ENCODE measurements at regions not wholly inside any gene's neighbourhood (a gene's known extent, or its start where the extent isn't known, plus 50 kb on each side); places are given as distances from the start of the nearest gene placed in this dataset.
A peak's percentile ranks its signal among the peaks of the same experiment; 100 is the strongest.

DNA sequence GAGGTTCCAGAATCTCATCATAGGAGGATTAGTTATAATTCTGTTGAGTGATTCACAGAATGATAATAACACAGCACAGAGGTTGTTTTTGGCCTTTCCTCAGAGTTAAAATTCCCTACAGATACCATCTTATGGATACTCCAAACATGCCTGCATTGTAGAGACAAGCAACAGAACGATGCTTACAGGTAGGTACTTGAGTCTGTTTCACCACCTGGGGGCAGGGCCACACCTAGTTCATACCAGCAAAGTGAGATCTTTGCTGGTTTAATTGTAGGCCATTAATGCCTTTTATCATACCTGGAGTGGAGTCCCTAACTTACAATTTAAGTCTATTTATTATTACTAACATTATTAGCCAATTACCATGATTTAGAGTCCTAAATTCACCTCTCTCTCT is 416.5 kb upstream of the TLE4 start:
- no peak overlapping the region for H3K27ac ChIP-seq
- TF ChIP-seq, protein P1, sequence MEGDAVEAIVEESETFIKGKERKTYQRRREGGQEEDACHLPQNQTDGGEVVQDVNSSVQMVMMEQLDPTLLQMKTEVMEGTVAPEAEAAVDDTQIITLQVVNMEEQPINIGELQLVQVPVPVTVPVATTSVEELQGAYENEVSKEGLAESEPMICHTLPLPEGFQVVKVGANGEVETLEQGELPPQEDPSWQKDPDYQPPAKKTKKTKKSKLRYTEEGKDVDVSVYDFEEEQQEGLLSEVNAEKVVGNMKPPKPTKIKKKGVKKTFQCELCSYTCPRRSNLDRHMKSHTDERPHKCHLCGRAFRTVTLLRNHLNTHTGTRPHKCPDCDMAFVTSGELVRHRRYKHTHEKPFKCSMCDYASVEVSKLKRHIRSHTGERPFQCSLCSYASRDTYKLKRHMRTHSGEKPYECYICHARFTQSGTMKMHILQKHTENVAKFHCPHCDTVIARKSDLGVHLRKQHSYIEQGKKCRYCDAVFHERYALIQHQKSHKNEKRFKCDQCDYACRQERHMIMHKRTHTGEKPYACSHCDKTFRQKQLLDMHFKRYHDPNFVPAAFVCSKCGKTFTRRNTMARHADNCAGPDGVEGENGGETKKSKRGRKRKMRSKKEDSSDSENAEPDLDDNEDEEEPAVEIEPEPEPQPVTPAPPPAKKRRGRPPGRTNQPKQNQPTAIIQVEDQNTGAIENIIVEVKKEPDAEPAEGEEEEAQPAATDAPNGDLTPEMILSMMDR (conservative IDR thresholded peaks at IDR 0.05) = peak; percentile 30
- TF ChIP-seq ZFX (IDR thresholded peaks at IDR 0.05) = no peak

DNA sequence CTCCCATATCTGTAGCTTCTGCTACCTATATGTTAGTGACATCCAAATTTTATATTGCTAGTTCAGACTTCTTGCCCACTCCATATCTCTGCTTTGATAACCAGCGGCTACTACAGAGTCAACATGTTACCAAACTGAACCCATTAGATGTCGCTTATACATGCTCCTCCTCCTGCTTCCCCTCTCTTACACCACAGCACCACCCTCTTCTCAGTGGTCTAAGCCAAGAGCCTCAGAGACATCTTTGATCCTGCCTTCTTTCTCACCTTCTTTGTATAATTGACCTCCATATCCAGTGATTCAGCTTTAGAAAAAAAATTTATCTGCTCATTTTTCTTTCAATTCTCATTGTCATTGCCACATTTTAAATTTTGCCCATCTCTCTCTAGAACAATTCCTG is 408.2 kb upstream of the TLE4 start:
- TF ChIP-seq ZFX (IDR thresholded peaks at IDR 0.05) = no peak

GRCh38 chr9:79164406-79164805 is 407.4 kb upstream of the TLE4 start:
- no peak for TF ChIP-seq ZFX (IDR thresholded peaks at IDR 0.05)
- TF ChIP-seq, protein P1 (conservative IDR thresholded peaks at IDR 0.05) = no peak
- 0 out of 2 replicates have a peak overlapping the region, but pooled peaks have one; percentile 14 for H3K27ac ChIP-seq

More for the DNA sequence above, 408.2 kb upstream of the TLE4 start:
- no peak overlapping the region for H3K27ac ChIP-seq

GRCh38 chr9:79165020-79165780 is 406.6 kb upstream of the TLE4 start:
- TF ChIP-seq, protein P1 (conservative IDR thresholded peaks at IDR 0.05) = no peak
- TF ChIP-seq ZFX (IDR thresholded peaks at IDR 0.05) = no peak
- no peak overlapping the region for H3K27ac ChIP-seq

GRCh38 chr9:79166005-79166404 is 405.8 kb upstream of the TLE4 start:
- TF ChIP-seq ZFX (IDR thresholded peaks at IDR 0.05) = no peak
- TF ChIP-seq, protein P1 (conservative IDR thresholded peaks at IDR 0.05) = no peak
- H3K27ac ChIP-seq = no peak overlapping the region

GRCh38 chr9:79170643-79171042 is 401.1 kb upstream of the TLE4 start:
- TF ChIP-seq, protein P1 (conservative IDR thresholded peaks at IDR 0.05) = no peak
- TF ChIP-seq ZFX (IDR thresholded peaks at IDR 0.05) = no peak
- H3K27ac ChIP-seq = no peak overlapping the region

DNA sequence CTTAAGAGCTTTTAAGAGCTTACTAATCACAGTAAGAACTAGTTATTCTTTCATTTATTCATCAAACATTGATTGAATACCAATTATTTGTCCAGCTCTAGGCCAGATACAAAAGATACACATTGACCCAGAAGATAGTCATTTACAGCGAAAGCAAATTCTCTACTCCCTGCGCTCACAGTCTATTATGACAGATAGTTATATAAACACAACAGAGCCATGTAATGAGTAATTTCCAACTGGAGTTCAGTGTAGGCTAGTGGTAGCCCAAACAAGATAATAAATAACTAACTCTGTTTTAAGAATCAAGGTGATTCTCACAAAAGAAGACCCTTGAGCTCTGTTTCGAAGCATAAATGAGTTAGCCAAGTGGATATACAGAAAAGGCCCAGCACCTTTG is 397.8 kb upstream of the TLE4 start:
- H3K27ac ChIP-seq = no peak overlapping the region
- TF ChIP-seq, protein P1 (conservative IDR thresholded peaks at IDR 0.05) = no peak
- TF ChIP-seq ZFX (IDR thresholded peaks at IDR 0.05) = no peak
